Peyer's patch (tissue), 4 donors: ENCODE measurements at regions not wholly inside any gene's neighbourhood (a gene's known extent, or its start where the extent isn't known, plus 50 kb on each side); places are given as distances from the start of the nearest gene placed in this dataset.

ENCODE experiments used
- POLR2A ChIP-seq, 2 donors: fragments of 450-650 bp; IDR thresholded peaks; one replicate each; pipeline ENCODE4 v1.5.1; 2017; ENCODE audit warnings: antibody characterized with exemption in 2 of 2, mild to moderate bottlenecking in 2 of 2, moderate library complexity in 2 of 2
- TF ChIP-seq, protein P1 (sequence below), 6 experiments: fragments of 450-650 bp in 4 of 6; fragments of 200-600 bp in 2 of 6; sonication (generic) in 1 of 6; IDR thresholded peaks; one replicate each; pipeline ENCODE4 v1.5.1; 2017 to 2019; ENCODE audit warnings: antibody characterized with exemption in 6 of 6, mild to moderate bottlenecking in 3 of 6, moderate library complexity in 1 of 6

DNA sequence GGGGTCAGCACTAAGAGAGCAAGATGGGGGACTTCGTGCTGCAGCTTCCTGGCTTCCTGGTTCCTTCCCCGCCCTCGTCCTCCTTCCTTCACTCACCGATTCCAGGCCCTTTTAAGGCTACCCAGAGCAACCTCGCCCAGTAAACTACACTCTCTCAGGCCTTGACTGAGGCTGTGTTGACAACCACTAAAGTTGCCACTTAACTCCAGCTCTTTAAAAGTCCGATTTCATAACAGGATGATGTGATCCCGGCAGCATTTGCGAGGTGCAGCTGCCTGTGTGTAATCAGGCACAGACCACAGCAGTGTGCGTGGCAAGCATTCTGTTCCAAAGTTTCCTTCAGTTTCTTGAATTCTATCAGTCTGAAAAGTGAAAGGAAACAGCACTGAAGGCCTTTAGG is 110.6 kb downstream of the RAB11FIP2 start:
- TF ChIP-seq POLR2A (IDR thresholded peaks at IDR 0.05) = no peak
- TF ChIP-seq, protein P1, sequence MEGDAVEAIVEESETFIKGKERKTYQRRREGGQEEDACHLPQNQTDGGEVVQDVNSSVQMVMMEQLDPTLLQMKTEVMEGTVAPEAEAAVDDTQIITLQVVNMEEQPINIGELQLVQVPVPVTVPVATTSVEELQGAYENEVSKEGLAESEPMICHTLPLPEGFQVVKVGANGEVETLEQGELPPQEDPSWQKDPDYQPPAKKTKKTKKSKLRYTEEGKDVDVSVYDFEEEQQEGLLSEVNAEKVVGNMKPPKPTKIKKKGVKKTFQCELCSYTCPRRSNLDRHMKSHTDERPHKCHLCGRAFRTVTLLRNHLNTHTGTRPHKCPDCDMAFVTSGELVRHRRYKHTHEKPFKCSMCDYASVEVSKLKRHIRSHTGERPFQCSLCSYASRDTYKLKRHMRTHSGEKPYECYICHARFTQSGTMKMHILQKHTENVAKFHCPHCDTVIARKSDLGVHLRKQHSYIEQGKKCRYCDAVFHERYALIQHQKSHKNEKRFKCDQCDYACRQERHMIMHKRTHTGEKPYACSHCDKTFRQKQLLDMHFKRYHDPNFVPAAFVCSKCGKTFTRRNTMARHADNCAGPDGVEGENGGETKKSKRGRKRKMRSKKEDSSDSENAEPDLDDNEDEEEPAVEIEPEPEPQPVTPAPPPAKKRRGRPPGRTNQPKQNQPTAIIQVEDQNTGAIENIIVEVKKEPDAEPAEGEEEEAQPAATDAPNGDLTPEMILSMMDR (IDR thresholded peaks at IDR 0.05) = no peak
